KMS-11 (cell line): ENCODE measurements at regions not wholly inside any gene's neighbourhood (a gene's known extent, or its start where the extent isn't known, plus 50 kb on each side); places are given as distances from the start of the nearest gene placed in this dataset.

Experiments
- H2AFZ ChIP-seq: fragments of 200-600 bp; sonication (generic); 2 replicates; pipeline ENCODE4 v1.6.1; 2016; ENCODE audit warnings: antibody characterized with exemption, mixed run types, low read depth
- H3K27ac ChIP-seq: fragments of 200-600 bp; sonication (generic); 2 replicates; pipeline ENCODE4 v1.6.1; 2016; ENCODE audit warnings: mild to moderate bottlenecking, mixed run types
- H3K27me3 ChIP-seq: fragments of 200-600 bp; sonication (generic); 2 replicates; pipeline ENCODE4 v1.6.1; 2017; ENCODE audit warnings: mild to moderate bottlenecking, low read depth, mixed run types, moderate library complexity; ENCODE audit not compliant: insufficient read depth
- H3K36me3 ChIP-seq: fragments of 200-600 bp; sonication (generic); 2 replicates; pipeline ENCODE4 v1.6.1; 2017; ENCODE audit warnings: mild to moderate bottlenecking, mixed run types; ENCODE audit not compliant: insufficient read depth
- H3K4me1 ChIP-seq: fragments of 200-600 bp; sonication (generic); 2 replicates; pipeline ENCODE4 v1.6.1; 2016; ENCODE audit warnings: mild to moderate bottlenecking, low read depth, mixed run types; ENCODE audit not compliant: poor library complexity, severe bottlenecking
- H3K4me2 ChIP-seq: fragments of 200-600 bp; sonication (generic); 2 replicates; pipeline ENCODE4 v1.7.0; 2016; ENCODE audit warnings: mild to moderate bottlenecking, mixed run types
- H3K4me3 ChIP-seq: fragments of 200-600 bp; sonication (generic); IDR thresholded peaks from 2 replicates; pipeline ENCODE4 v1.6.1; 2017; ENCODE audit warnings: low read depth, low read length, mixed read lengths; ENCODE audit not compliant: insufficient read depth
- H3K79me2 ChIP-seq: fragments of 200-600 bp; sonication (generic); 2 replicates; pipeline ENCODE4 v1.6.1; 2016; ENCODE audit warnings: low read depth, mixed run types; ENCODE audit not compliant: insufficient read depth
- H3K9ac ChIP-seq: fragments of 200-600 bp; sonication (generic); 2 replicates; pipeline ENCODE4 v1.6.1; 2016; ENCODE audit warnings: mild to moderate bottlenecking, mixed run types
- H4K20me1 ChIP-seq: fragments of 200-600 bp; sonication (generic); 2 replicates; pipeline ENCODE4 v1.6.1; 2016; ENCODE audit warnings: mild to moderate bottlenecking, mixed run types; ENCODE audit not compliant: insufficient read depth
- CTCF ChIP-seq: fragments of 200-600 bp; sonication (generic); conservative IDR thresholded peaks from 2 replicates; pipeline ENCODE4 v1.6.1; 2017; ENCODE audit warnings: low read depth, mild to moderate bottlenecking, antibody characterized with exemption, low read length, moderate library complexity, mixed read lengths

DNA sequence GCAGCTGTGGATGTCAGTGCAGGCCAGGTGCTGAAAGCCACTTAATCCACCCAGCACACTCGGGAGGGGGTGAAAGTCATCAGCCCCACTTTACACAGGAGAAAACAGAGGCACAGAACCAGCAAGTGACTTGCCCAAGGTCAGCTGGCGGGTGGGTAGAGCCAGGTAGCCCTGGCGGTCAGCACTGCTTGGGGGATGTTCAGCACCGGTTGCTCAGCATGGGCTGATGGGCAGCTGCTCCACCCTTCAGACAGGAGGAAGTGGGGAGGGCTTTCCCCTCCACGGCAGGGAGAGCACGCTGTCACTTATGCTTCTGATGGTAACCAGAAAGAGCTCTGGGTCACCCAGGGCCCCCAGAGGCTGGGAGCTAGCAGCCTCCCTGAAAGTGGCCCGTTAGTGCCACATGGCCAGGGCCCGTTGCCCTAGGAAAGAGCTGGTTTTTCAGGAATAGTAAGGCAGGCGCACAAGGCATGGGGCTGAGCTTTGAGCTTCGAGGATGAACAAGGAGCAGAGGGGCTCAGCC, 417.9 kb downstream of the CTTN start:
- TF ChIP-seq CTCF, result no peak
- H3K9ac ChIP-seq, result no peak overlapping the region
- no peak overlapping the region for H3K4me3 ChIP-seq
- no peaks in the 10 kb centered on the region for H3K36me3 ChIP-seq
- no peaks in the 10 kb centered on the region for H3K4me1 ChIP-seq
- no peaks in the 10 kb centered on the region for H4K20me1 ChIP-seq
- no peak overlapping the region for H2AFZ ChIP-seq
- H3K4me2 ChIP-seq, result no peak overlapping the region
- no peaks in the 10 kb centered on the region for H3K79me2 ChIP-seq
- H3K27ac ChIP-seq, result no peak overlapping the region
- H3K27me3 ChIP-seq, result no peaks in the 10 kb centered on the region

DNA sequence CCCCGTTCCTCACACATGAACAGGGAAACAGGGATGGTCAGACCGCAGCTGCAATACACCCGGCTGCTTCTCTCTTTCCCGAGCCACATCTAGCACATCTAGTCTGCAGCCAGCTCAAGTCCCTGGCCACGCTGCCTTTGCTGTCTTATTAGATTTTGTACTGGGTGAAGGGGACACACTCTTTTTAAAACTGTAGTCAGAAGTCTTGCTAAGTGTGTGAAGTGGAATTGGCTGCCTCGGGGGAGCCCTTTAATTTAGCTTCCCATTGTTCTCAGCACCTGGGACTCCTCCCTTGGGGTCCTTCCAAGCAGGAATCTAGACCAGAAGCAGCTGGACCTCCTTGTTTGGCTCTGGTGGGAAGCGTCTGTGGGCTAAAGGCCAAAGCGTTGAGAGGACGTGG, 420.0 kb downstream of the CTTN start:
- H3K79me2 ChIP-seq, result no peaks in the 10 kb centered on the region
- no peaks in the 10 kb centered on the region for H3K36me3 ChIP-seq
- no peak overlapping the region for H3K27ac ChIP-seq
- H3K4me2 ChIP-seq, result no peak overlapping the region
- H3K4me1 ChIP-seq, result no peaks in the 10 kb centered on the region
- H2AFZ ChIP-seq, result no peak overlapping the region
- H3K27me3 ChIP-seq, result no peaks in the 10 kb centered on the region
- no peak overlapping the region for H3K9ac ChIP-seq
- no peak overlapping the region for H3K4me3 ChIP-seq
- no peak for TF ChIP-seq CTCF
- no peaks in the 10 kb centered on the region for H4K20me1 ChIP-seq

GRCh38 chr11:70819022-70819421, 420.7 kb downstream of the CTTN start:
- no peak overlapping the region for H2AFZ ChIP-seq
- no peaks in the 10 kb centered on the region for H4K20me1 ChIP-seq
- H3K4me1 ChIP-seq, result no peaks in the 10 kb centered on the region
- H3K79me2 ChIP-seq, result no peaks in the 10 kb centered on the region
- H3K4me3 ChIP-seq, result no peak overlapping the region
- TF ChIP-seq CTCF, result no peak
- H3K27me3 ChIP-seq, result no peaks in the 10 kb centered on the region
- H3K9ac ChIP-seq, result no peak overlapping the region
- no peak overlapping the region for H3K27ac ChIP-seq
- H3K4me2 ChIP-seq, result no peak overlapping the region
- no peaks in the 10 kb centered on the region for H3K36me3 ChIP-seq

DNA sequence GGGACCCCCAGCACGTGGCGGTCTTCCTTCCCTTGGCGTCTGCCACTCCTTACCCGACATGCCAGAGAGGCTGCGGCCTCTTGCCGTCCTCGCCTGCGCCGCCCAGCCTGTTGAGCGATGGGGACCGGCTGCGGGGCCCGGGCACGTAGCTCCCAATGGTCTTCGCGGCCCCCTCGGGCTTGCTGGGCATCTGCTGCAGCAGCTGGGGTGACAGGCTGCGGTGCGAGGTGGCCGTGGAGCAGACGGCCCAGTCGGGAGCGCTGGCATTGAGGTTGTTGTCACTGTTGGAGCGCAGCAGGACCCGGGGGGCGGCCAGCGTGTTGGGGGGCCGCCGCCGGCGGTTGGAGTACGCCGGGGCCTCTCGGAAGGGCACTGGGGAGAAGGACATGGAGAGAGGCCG, 422.0 kb downstream of the CTTN start:
- Histone ChIP-seq H4K20me1 (no peaks in the 10 kb centered on the region), H2AFZ (no peak overlapping the region), H3K36me3 (no peaks in the 10 kb centered on the region), H3K9ac (no peak overlapping the region), H3K4me3 (no peak overlapping the region), H3K27me3 (no peaks in the 10 kb centered on the region), H3K4me1 (no peaks in the 10 kb centered on the region), H3K79me2 (no peaks in the 10 kb centered on the region), H3K27ac (no peak overlapping the region), H3K4me2 (no peak overlapping the region)
- TF ChIP-seq CTCF, result no peak
